Spleen (tissue), 11 donors: ENCODE measurements at regions not wholly inside any gene's neighbourhood (a gene's known extent, or its start where the extent isn't known, plus 50 kb on each side); places are given as distances from the start of the nearest gene placed in this dataset.

Source experiments
- DNase-seq: peaks from one replicate; pipeline ENCODE4 v3.0.0-alpha.2; 2020
- H3K27ac ChIP-seq, 8 donors: fragments of 200-600 bp; sonication (generic) in 7 of 8; 1 replicate in 4 of 8; 2 replicates in 4 of 8; pipeline versions ENCODE4 v1.5.0 to v1.8.0; 2016 to 2021; ENCODE audit warnings: inconsistent platforms in 4 of 8, mild to moderate bottlenecking in 4 of 8, moderate library complexity in 1 of 8
- H3K27me3 ChIP-seq, 7 donors: fragments of 200-600 bp; sonication (generic) in 6 of 7; replicated peaks in 1 of 7; 1 replicate in 4 of 7; 2 replicates in 3 of 7; pipeline versions ENCODE4 v1.5.0 to v1.8.0; 2016 to 2021; ENCODE audit warnings: inconsistent platforms in 3 of 7, mild to moderate bottlenecking in 1 of 7
- H3K36me3 ChIP-seq, 6 donors: fragments of 200-600 bp; sonication (generic) in 5 of 6; 1 replicate in 4 of 6; 2 replicates in 2 of 6; pipeline versions ENCODE4 v1.5.0 to v1.8.0; 2016 to 2021; ENCODE audit warnings: inconsistent platforms in 2 of 6
- H3K4me1 ChIP-seq, 6 donors: fragments of 200-600 bp; sonication (generic) in 5 of 6; 1 replicate in 3 of 6; 2 replicates in 3 of 6; pipeline versions ENCODE4 v1.5.0 to v1.8.0; 2016 to 2021; ENCODE audit warnings: inconsistent platforms in 3 of 6
- H3K4me3 ChIP-seq, 8 donors: fragments of 200-600 bp; sonication (generic) in 7 of 8; 1 replicate in 4 of 8; 2 replicates in 4 of 8; pipeline versions ENCODE4 v1.5.0 to v1.8.0; 2016 to 2021; ENCODE audit warnings: inconsistent platforms in 4 of 8, mild to moderate bottlenecking in 4 of 8, moderate library complexity in 2 of 8
- H3K9me3 ChIP-seq, 8 donors: fragments of 200-600 bp; sonication (generic) in 7 of 8; 1 replicate in 4 of 8; 2 replicates in 4 of 8; pipeline versions ENCODE4 v1.5.0 to v1.8.0; 2016 to 2021; ENCODE audit warnings: inconsistent platforms in 4 of 8
- CTCF ChIP-seq, 11 experiments: fragments of 200-600 bp in 7 of 11; fragments of 450-650 bp in 4 of 11; sonication (generic) in 4 of 11; IDR thresholded peaks in 8 of 11; conservative IDR thresholded peaks in 3 of 11; 1 replicate in 7 of 11; 2 replicates in 4 of 11; pipeline versions ENCODE4 v1.4.0 to v1.8.0; 2016 to 2021; ENCODE audit warnings: antibody characterized with exemption in 11 of 11, inconsistent platforms in 4 of 11, mild to moderate bottlenecking in 1 of 11
- POLR2A ChIP-seq, 3 donors: fragments of 450-650 bp; IDR thresholded peaks; one replicate each; pipeline ENCODE4 v1.5.1; 2017; ENCODE audit warnings: antibody characterized with exemption in 3 of 3, mild to moderate bottlenecking in 1 of 3
- POLR2AphosphoS5 ChIP-seq, 3 donors: sonication (generic); formaldehyde crosslinking; IDR thresholded peaks; one replicate each; pipeline ENCODE4 v1.5.1; 2017; ENCODE audit warnings: antibody characterized with exemption in 3 of 3
- WGBS, 5 donors: extraction: QIAGEN DNeasy Blood & Tissue Kit in 3 of 5; methylation state at CpG; one replicate each; pipeline versions ENCODE4 v1.1.5 to v1.1.7; 2013 to 2018; 5-methylcytosine and 5-hydroxymethylcytosine counted together
- intact Hi-C: fragments of 100-400 bp; cut with DNase I; formaldehyde crosslinking; loops from one replicate; pipeline ENCODE4 v1.15.0; 2023; ENCODE audit warnings: low total_unique reads
- donor health status: healthy with polysubstance abuse.
- donor health status: DM: no; HTN: no; CAD: no; lungs with moderate emphysema.
- donor health status: DM: no; HTN: no; CAD: no.
- donor health status: Bipolar disorder and iron deficiency.
- donor health status: healthy.
- donor health status: DM: no; HTN: no; CAD: no.
- donor health status: DM: yes; HTN: yes; CAD: no.

- Histone ChIP-seq H3K36me3 (no peaks in the 10 kb centered on the region), H3K27ac (no peak overlapping the region), H3K9me3 (no peaks in the 10 kb centered on the region), H3K27me3 (peaks cover 0 to 4% (median 0%) of the 10 kb centered on the region in 7 donors), H3K4me1 (no peaks in the 10 kb centered on the region), H3K4me3 (no peak overlapping the region)
- intact Hi-C loops, result no loop called here
- no peak for DNase-seq
- WGBS, 5 donors, result 88 to 94% (median 91%) methylated on average over 3 of the region's 3 CpGs
- TF ChIP-seq CTCF (IDR thresholded peaks at IDR 0.05 in 8 of 11, conservative IDR thresholded peaks at IDR 0.05 in 3 of 11), result no peak
- TF ChIP-seq POLR2A (IDR thresholded peaks at IDR 0.05), result no peak
- TF ChIP-seq POLR2AphosphoS5 (IDR thresholded peaks at IDR 0.05), result no peak
These were observed 53.7 kb upstream of the PLEKHA5 start for GRCh38 chr12:19075711-19076340.
